Transverse colon (tissue), 4 donors: ENCODE measurements at regions not wholly inside any gene's neighbourhood (a gene's known extent, or its start where the extent isn't known, plus 50 kb on each side); places are given as distances from the start of the nearest gene placed in this dataset.

Experiments
- CTCF ChIP-seq, 5 experiments: fragments of 200-600 bp in 3 of 5; fragments of 450-650 bp in 2 of 5; sonication (generic) in 3 of 5; IDR thresholded peaks; 1 replicate in 2 of 5; 2 replicates in 3 of 5; pipeline ENCODE4 v1.5.1; 2016 to 2017; ENCODE audit warnings: antibody characterized with exemption in 5 of 5, inconsistent platforms in 3 of 5, mild to moderate bottlenecking in 2 of 5, moderate library complexity in 1 of 5
- EP300 ChIP-seq: sonication (generic); formaldehyde crosslinking; IDR thresholded peaks from one replicate; pipeline ENCODE4 v1.6.1; 2017; ENCODE audit warnings: antibody characterized with exemption, low read depth
- POLR2A ChIP-seq: fragments of 450-650 bp; IDR thresholded peaks from one replicate; pipeline ENCODE4 v1.6.1; 2016; ENCODE audit warnings: antibody characterized with exemption, mild to moderate bottlenecking, moderate library complexity
- POLR2AphosphoS5 ChIP-seq, 3 donors: sonication (generic); formaldehyde crosslinking; IDR thresholded peaks; one replicate each; pipeline ENCODE4 v1.6.1; 2016; ENCODE audit warnings: antibody characterized with exemption in 3 of 3

DNA sequence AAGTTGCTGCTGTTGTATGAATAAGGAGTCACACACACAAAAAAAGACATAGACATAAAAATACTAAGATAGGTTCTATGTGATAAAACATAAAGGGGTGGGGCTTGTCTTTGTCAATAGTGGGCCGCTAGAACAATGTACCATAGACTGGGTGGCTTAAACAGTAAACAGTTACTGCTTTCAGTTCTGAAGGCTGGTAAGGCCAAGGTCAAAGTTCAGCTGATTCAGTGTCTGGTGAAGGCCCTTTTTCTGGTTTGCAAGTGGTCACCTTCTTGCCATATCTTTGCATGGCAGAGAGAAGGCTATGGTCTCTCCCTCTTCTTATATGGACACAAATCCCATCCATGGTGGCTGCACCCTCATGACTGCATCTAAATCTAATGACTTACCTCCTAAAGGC lies 1980.7 kb downstream of the PCDH7 start:
- TF ChIP-seq POLR2AphosphoS5 (IDR thresholded peaks at IDR 0.05), result no peak
- no peak for TF ChIP-seq POLR2A
- TF ChIP-seq CTCF (IDR thresholded peaks at IDR 0.05), result no peak
- TF ChIP-seq EP300, result no peak
